CD4-positive, alpha-beta T cell (primary cell): ENCODE measurements at regions not wholly inside any gene's neighbourhood (a gene's known extent, or its start where the extent isn't known, plus 50 kb on each side); places are given as distances from the start of the nearest gene placed in this dataset.

ENCODE experiments used
- ATAC-seq: fragments of 200-7000 bp; cut with Tn5 transposase; one replicate; pipeline ENCODE4 v1.10.0; 2022; ENCODE audit warnings: mild to moderate bottlenecking; ENCODE audit not compliant: poor library complexity
- CTCF ChIA-PET: fragments of 350-600 bp; sonication (Branson Sonifier 250); formaldehyde crosslinking; loops from one replicate; lab custom pipeline; 2021; ENCODE audit warnings: antibody characterized with exemption, inconsistent platforms; lab: Charles Lee
- POLR2A ChIA-PET: fragments of 350-600 bp; sonication (Branson Sonifier 250); formaldehyde crosslinking; loops from one replicate; lab custom pipeline; 2021; ENCODE audit warnings: antibody characterized with exemption, inconsistent platforms; lab: Charles Lee
- DNase-seq, 14 experiments: peaks; one replicate each; pipeline ENCODE4 v3.0.0-alpha.2; 2013 to 2020; ENCODE audit warnings: mixed read lengths in 2 of 14
- H3K27ac ChIP-seq, 2 donors: one replicate each; pipeline versions ENCODE4 v1.5.1 to v1.7.0; 2013; ENCODE audit warnings: low read length in 2 of 2, low read depth in 1 of 2, mild to moderate bottlenecking in 1 of 2
- H3K27me3 ChIP-seq, 2 experiments: 1 replicate in 1 of 2; 2 replicates in 1 of 2; pipeline versions ENCODE4 v1.6.1 to v1.7.0; 2013; ENCODE audit warnings: low read length in 2 of 2, control low read depth in 1 of 2, mild to moderate bottlenecking in 1 of 2, moderate library complexity in 1 of 2; ENCODE audit not compliant: insufficient read depth in 2 of 2, control insufficient read depth in 1 of 2
- H3K36me3 ChIP-seq: one replicate; pipeline ENCODE4 v1.6.1; 2013; ENCODE audit warnings: low read length, control low read depth; ENCODE audit not compliant: insufficient read depth
- H3K4me1 ChIP-seq: one replicate; pipeline ENCODE4 v1.6.1; 2013; ENCODE audit warnings: low read length, control low read depth; ENCODE audit not compliant: insufficient read depth
- H3K4me3 ChIP-seq: one replicate; pipeline ENCODE4 v1.5.1; 2013; ENCODE audit warnings: mild to moderate bottlenecking, low read length, moderate library complexity
- H3K9me3 ChIP-seq, 2 experiments: 1 replicate in 1 of 2; 2 replicates in 1 of 2; pipeline versions ENCODE4 v1.6.1 to v1.7.0; 2013; ENCODE audit warnings: low read length in 2 of 2, mild to moderate bottlenecking in 2 of 2, control low read depth in 1 of 2, moderate library complexity in 1 of 2; ENCODE audit not compliant: control insufficient read depth in 1 of 2, insufficient read depth in 1 of 2
- H3K27ac Mint-ChIP-seq: one replicate; pipeline ENCODE4 v1.8.0; 2020; ENCODE audit warnings: mixed read lengths
- H3K27me3 Mint-ChIP-seq: one replicate; pipeline ENCODE4 v1.8.0; 2021; ENCODE audit warnings: mixed read lengths
- H3K36me3 Mint-ChIP-seq: one replicate; pipeline ENCODE4 v1.8.0; 2021; ENCODE audit warnings: low read depth, mixed read lengths
- H3K4me1 Mint-ChIP-seq: one replicate; pipeline ENCODE4 v1.8.0; 2021; ENCODE audit warnings: low read depth, mixed read lengths
- H3K4me3 Mint-ChIP-seq: one replicate; pipeline ENCODE4 v1.8.0; 2020; ENCODE audit warnings: mild to moderate bottlenecking, mixed read lengths
- H3K9me3 Mint-ChIP-seq: one replicate; pipeline ENCODE4 v1.8.0; 2020; ENCODE audit warnings: mixed read lengths
- intact Hi-C, 2 experiments: fragments of 100-400 bp; cut with DNase I in 1 of 2; cut with micrococcal nuclease in 1 of 2; formaldehyde crosslinking; loops; one replicate each; pipeline versions ENCODE4 v1.15.1 to v1.9.0; 2023 to 2025; cut with DNase I, micrococcal nuclease
- TF ChIP-seq, protein P1 (sequence below): fragments of 200-600 bp; IDR thresholded peaks from one replicate; pipeline ENCODE4 v1.8.0; 2022; ENCODE audit warnings: antibody characterized with exemption, mild to moderate bottlenecking

DNA sequence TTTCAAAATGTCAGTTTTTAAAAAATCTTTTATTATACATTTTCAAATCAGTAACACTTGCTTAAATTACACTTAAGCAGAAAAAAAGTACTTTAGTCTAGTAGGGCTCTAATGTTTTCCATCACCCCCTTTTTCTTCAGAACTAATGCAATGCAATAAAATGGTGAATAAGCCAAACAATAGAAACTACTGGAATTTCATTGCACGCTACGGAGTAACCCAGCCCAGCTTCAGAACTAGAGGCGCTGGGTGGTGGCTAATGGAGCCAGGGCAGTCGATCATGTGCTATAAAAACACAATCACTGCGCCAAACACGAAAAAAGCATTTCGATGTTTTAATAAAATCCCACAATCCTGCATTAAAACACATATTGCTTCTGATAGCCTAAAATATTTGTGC lies 59.9 kb upstream of the ODAD2 start:
- Mint-ChIP-seq H3K4me3 (no peak overlapping the region), H3K27me3 (no peaks in the 10 kb centered on the region), H3K9me3 (no peaks in the 10 kb centered on the region), H3K4me1 (no peaks in the 10 kb centered on the region), H3K36me3 (peaks cover 89% of the 10 kb centered on the region), H3K27ac (no peak overlapping the region)
- intact Hi-C loops, result no loop called here
- peaks cover 31% of the 10 kb centered on the region for H3K36me3 ChIP-seq
- CTCF ChIA-PET, result no interaction called here
- H3K4me1 ChIP-seq, result no peaks in the 10 kb centered on the region
- no peak overlapping the region for H3K27ac ChIP-seq
- H3K4me3 ChIP-seq, result no peak overlapping the region
- TF ChIP-seq, protein P1, sequence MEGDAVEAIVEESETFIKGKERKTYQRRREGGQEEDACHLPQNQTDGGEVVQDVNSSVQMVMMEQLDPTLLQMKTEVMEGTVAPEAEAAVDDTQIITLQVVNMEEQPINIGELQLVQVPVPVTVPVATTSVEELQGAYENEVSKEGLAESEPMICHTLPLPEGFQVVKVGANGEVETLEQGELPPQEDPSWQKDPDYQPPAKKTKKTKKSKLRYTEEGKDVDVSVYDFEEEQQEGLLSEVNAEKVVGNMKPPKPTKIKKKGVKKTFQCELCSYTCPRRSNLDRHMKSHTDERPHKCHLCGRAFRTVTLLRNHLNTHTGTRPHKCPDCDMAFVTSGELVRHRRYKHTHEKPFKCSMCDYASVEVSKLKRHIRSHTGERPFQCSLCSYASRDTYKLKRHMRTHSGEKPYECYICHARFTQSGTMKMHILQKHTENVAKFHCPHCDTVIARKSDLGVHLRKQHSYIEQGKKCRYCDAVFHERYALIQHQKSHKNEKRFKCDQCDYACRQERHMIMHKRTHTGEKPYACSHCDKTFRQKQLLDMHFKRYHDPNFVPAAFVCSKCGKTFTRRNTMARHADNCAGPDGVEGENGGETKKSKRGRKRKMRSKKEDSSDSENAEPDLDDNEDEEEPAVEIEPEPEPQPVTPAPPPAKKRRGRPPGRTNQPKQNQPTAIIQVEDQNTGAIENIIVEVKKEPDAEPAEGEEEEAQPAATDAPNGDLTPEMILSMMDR, result no peak
- no peaks in the 10 kb centered on the region for H3K27me3 ChIP-seq
- POLR2A ChIA-PET, result no interaction called here
- DNase-seq (no peak), ATAC-seq (no peak)
- H3K9me3 ChIP-seq, result no peaks in the 10 kb centered on the region

DNA sequence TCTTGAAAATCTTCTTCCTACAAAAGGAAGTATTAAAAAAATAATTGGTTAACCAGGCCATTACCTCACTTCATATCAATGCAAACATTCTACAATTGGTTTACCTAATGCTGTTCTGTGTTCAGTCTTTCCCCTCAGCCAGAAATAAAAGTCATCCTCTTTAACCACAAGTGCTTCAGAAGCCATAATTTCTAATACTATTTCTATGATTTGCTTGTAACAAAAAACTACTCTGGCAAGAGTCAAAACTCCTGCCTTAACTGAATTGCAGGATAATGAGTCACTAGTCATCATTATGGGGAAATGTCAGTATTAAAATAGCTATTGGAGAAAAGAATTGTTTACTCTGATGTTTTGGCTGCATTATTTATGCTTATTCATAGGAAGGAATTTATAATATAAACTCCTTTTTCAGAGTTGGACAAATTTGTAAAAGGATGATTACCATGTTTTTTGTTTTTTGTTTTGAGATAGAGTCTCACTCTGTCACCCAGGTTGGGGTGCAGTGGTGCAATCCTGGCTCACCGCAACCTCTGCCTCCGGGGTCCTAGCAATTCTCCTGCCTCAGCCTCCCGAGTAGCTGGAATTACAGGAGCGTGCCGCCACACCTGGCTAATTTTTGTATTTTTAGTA lies 55.5 kb upstream of the ODAD2 start:
- POLR2A ChIA-PET, result no interaction called here
- H3K36me3 ChIP-seq, result peaks cover 36% of the 10 kb centered on the region
- H3K9me3 Mint-ChIP-seq, result peaks cover 2% of the 10 kb centered on the region
- H3K4me1 ChIP-seq, result no peaks in the 10 kb centered on the region
- intact Hi-C loops, result no loop called here
- CTCF ChIA-PET, result no interaction called here
- H3K27ac ChIP-seq, result no peak overlapping the region
- no peaks in the 10 kb centered on the region for H3K4me1 Mint-ChIP-seq
- H3K36me3 Mint-ChIP-seq, result peaks cover 95% of the 10 kb centered on the region
- DNase-seq (no peak), ATAC-seq (no peak)
- H3K9me3 ChIP-seq, result no peaks in the 10 kb centered on the region
- H3K4me3 ChIP-seq, result no peak overlapping the region
- no peak overlapping the region for H3K27ac Mint-ChIP-seq
- H3K27me3 Mint-ChIP-seq, result no peaks in the 10 kb centered on the region
- H3K4me3 Mint-ChIP-seq, result no peak overlapping the region
- TF ChIP-seq, protein P1, result no peak
- no peaks in the 10 kb centered on the region for H3K27me3 ChIP-seq

DNA sequence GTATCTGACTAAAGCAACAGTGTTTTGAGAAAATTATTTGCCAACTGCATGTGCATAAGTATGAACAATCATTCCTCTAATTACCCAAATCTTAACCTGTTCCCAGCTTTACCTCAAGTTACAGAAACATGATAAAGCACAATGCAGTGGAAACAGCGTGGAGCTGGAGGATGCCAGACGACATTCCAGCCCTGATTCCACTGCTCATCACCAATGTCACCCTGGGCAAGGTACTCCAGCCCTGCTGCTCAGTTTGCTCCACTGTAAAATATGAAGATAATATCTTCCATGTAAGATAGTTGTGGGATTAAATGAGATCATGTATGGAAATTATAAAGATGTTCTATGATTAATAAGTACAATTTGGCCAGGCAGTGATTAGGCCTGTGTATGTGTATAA lies 50.4 kb upstream of the ODAD2 start:
- Mint-ChIP-seq H3K4me1 (no peaks in the 10 kb centered on the region), H3K27ac (no peak overlapping the region), H3K27me3 (no peaks in the 10 kb centered on the region), H3K9me3 (peaks cover 9% of the 10 kb centered on the region), H3K36me3 (peaks cover 55% of the 10 kb centered on the region), H3K4me3 (no peak overlapping the region)
- ChIA-PET POLR2A (no interaction called here), CTCF (no interaction called here)
- DNase-seq (no peak), ATAC-seq (no peak)
- Histone ChIP-seq H3K4me3 (no peak overlapping the region), H3K4me1 (no peaks in the 10 kb centered on the region), H3K27ac (no peak overlapping the region), H3K9me3 (no peaks in the 10 kb centered on the region), H3K36me3 (peaks cover 6% of the 10 kb centered on the region), H3K27me3 (no peaks in the 10 kb centered on the region)
- intact Hi-C loops, result no loop called here
- TF ChIP-seq, protein P1, result no peak
